Inflammatory macrophage (primary cell): ENCODE measurements at regions not wholly inside any gene's neighbourhood (a gene's known extent, or its start where the extent isn't known, plus 50 kb on each side); places are given as distances from the start of the nearest gene placed in this dataset.
A peak's percentile ranks its signal among the peaks of the same experiment; 100 is the strongest.
"Not testable (repeated sequence)": the region's sequence is repeated elsewhere in the genome, so short reads cannot be mapped to it uniquely, and the experiment has no call there.

Experiments used
- DNase-seq, 2 donors: peaks; one replicate each; pipeline ENCODE4 v3.0.0-alpha.2; 2020 to 2022

DNA sequence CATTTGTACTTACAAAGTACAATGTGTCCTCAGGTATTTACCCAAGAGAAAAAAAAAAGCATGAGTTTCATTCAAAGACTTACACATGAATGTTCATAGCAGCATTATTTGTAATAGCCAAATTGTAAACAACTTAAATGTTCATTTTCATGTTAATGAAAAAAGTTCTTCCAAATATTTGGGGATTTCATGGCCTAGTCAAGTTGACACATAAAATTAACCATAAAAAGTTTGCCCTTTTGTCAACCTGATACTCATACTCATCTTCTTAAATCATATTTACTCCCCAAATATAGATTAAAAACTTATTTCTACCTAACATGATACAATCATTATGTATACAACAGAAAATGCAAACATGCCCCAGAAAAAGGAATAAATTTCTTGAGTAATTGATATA lies 112.5 kb upstream of the EMCN start:
- DNase-seq: no peak

DNA sequence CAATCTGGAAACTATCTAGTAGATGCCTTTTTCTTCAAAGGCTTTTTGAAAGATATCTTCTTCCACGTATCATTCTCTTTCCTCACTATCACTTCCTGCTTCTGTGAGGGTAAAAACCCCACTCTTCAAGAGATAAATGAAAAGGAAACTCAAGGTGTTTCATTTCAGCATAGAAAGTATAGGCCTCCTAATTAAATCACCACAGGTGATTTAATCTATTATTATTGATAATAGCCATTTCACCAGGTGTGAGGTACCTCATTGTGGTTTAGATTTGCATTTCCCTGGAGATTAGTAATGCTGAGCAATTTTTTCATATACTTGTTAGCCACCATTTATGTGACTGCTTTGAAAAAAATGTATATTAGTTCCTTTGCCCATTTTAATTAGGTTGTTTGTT lies 92.0 kb upstream of the EMCN start:
- DNase-seq: no peak

DNA sequence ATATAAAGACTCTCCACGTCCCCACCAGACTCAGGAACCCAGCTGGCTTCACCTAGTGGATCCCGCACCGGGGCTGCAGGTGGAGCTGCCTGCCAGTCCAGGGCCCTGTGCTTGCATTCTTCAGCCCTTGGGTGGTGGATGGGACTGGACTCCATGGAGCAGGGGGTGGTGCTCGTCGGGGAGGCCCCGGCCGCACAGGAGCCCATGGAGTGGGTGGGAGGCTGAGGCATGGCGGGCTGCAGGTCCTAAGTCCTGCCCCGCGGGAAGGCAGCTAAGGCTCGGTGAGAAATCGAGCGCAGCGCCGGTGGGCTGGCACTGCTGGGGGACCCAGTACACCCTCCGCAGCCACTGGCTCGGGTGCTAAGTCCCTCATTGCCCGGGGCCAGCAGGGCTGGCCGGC lies 90.8 kb upstream of the EMCN start:
- not testable (repeated sequence) for DNase-seq

DNA sequence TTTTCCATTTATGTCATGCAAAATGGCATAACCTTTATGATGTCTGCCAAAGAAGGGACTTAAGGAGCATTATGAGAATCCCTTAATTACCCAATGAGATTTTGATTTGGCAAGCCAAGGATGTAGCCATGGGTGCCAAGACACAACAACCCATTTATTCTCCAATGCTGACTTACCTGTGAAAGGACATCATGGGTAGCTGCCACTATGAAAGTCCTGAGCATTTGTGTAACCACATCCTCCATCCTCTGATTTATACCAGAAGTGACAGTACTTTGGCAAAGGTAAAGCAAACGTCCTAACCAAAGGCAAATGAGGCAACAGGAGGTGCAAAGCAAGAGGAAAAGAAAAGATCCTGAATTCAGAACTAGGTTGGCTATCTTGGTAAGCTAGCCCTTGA lies 87.3 kb upstream of the EMCN start:
- no peak for DNase-seq

DNA sequence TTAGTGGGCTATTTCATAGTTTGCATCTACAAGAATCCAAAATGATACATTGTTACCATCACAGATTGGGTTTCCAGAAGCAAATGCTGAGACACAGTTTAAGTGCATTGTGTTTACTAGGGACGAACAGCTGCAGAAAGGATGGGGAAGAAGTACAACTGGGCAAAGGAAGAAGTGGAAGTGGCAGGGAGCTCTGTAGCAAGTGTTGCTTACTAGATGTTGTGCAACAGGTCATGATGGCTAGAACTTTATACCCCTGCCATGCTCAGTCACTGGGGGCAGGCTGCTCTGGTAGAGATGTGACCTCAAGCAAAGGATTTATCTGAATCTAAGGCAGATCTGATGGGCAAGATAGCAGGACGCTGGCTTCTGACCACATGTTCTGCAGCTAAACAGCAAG lies 76.1 kb upstream of the EMCN start:
- DNase-seq: peak in 1 of 2 donors; percentile 4

DNA sequence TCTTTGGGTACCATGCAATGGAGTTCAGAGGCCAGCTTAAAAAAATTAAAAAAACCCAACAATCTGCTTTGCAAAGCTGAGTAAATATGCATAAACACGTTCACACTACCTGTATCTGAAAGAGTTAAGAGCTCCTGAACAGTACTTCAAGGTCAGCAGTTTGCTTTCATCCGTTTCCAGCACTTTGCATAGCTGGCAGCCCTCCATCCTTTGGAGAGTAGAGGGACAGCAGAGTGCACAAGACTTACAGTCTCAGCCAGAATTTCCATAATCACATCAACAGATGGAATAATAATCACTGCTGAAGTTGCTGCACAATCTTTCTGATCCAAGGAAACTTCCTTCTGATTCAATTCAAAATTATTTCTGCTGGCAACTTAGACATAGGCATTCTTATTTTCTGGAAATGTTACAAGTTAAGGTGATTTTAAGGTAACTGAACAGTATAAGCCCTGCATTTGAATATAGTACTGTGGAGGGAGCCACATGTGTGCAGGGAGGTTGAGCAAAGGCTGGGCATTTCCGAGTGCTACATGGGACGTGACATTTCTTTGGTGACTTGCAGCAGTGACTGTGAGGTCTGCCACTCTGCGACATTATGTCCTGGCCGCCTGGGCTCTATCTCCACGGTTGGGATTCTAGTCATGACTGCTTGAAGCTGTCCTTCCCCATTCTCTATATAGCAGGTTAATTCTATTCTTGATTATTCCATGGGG lies 73.5 kb upstream of the EMCN start:
- DNase-seq: no peak

DNA sequence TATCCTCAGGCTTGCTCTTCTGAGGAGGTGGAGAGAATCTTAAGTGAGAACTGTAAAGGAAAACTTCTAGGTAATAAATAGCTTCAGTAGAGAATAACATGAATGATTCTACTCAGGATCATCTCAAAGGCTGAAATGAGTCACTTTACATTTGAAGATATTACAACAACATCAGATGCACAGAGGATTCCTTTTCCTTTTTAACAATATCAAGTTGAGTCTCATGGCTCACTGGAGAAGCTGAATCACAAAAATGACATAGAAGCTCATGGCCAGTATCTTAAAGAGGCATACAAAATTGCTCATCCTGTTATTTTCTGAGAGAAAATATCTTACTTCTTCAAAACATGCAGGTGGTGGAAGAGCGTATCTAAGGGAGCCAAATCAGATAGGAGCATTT lies 72.5 kb upstream of the EMCN start:
- DNase-seq: no peak

DNA sequence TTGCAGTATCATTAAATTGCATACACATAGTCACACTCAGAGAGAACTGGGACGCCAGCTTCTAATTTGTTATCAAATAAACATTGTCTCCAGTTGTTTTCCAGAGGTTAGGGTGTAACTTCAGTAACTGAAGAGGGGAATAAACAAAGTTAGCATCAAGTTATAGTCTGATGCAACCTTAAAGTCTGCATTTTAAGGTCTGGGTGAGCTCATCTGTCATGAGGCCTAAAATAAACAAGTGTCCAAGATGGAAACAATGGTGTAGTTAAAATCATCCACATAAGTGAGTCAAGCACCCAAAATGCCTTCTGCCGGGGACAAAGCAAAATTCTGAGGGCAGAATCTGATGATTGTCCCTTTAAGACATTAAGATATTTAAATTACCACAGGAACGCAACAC lies 70.3 kb upstream of the EMCN start:
- DNase-seq: no peak

DNA sequence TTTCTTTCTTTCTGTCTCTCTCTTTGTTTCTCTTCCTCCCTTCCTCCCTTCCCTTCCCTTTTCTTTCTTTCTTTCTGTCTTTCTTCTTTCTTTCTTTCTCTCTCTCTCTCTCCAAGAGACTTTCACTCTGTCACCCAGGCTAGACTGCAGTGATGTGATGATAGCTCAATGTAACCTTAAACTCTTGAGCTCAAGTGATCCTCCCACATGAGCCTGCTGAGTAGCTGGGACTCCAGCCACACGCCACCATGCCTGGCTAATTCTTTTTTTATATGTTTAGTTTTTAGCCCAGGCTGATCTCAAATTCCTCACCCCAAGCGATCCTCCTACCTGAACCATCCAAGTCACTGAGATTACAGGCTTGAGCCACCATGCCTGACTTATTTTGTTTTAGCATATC lies 64.3 kb upstream of the EMCN start:
- no peak for DNase-seq

DNA sequence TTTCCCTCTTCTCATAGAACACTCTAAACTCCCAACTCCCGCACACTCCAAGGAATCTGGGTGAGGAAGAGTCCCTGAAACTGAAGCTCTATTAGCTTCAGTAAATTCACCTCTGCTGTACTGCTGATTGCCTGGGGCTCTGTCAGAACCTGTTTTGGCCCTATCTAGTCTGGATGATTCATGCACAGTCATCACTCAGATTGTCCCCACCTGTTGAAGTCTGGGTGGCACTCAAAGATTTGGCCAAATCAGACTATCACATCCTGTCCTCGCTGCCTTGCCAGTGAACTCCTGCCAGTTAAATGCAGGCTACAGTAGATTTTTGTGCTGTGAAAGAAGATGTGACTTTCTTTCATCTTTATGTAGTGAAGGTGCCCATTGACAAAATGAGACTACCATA lies 63.5 kb upstream of the EMCN start:
- DNase-seq: no peak

DNA sequence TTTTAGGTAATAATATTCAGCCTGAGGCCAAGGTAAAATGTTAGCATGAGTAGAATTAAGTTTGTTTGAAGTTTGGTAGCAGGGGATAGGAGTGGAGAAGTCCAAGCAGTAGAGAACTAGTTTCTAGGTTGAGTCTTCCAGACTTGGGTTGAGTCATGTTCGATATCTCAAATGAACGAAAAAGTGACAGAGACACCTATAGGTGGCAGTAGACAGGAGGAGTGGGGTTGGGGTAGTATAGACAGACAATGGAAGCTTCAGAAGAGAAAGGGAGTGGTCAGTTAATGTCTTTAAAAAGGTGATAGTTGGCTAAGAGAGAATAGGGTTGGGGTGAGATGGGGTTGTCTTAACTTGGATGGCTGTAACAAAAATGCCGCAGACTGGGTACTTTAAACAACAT lies 58.7 kb upstream of the EMCN start:
- DNase-seq: no peak

DNA sequence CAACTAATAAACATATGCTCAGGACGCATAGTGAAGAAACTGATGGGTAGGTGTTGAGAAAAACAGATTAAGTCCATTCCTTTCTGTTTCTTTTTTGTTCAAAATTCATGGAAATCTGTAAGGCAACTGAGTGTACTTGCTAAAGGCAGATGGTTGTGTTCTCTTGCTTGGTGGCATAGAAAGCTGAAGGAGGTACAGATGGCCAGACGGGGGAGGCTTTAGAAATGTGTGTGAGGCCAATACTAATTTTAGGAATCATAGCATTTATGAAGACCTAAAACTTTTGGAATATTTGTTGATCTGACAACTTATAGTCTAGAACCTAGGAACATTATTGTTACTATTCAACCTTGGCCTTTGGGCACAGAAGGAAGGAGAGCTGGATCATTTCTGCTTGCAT lies 56.8 kb upstream of the EMCN start:
- no peak for DNase-seq

DNA sequence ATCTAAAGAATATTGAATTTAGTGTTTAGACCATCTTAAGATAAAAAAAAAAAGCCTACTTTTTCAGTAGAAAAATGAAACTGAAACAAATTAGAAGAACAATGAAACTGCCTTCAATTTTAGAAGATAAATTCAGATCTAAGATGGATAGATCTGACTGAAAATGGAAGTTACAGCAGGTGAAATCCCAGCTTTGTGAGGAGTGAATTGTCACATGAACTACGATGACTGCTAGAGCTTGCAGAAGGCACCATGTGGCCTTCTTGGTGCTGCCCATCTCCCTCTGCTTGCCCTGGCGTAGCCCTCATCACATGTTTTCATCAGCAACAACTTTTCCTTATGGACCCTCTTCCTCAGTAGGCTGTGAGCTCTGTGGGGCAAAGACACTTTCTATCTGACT lies 51.4 kb upstream of the EMCN start:
- no peak for DNase-seq
